ENCODE measurements at regions not wholly inside any gene's neighbourhood (a gene's known extent, or its start where the extent isn't known, plus 50 kb on each side); places are given as distances from the start of the nearest gene placed in this dataset.

DNA sequence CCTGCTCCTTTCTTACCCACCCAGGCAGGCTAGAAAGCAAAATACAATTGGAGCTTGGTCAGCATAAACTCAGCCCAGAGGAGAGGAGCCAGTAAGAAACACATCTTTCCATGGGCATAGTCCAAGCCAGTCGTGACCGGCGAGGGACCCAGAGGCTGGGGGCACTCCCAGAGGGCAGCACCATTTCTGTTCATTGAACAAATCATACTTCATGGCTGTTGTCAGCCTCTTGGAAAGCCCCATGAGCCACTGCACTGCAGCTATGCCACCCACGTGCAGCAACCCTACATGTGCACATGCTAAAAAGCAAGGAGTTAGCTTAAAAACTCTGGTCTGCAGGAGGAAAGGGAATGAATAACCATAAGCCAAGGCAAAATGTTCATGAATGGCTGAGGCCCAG lies 90.0 kb upstream of the CDKN3 start:
- intact Hi-C loops (cut with DNase I), result no loop called here
- peaks cover 0 to 8% of the 10 kb centered on the region in 2 donors for H3K27me3 ChIP-seq
- TF ChIP-seq, protein P1, sequence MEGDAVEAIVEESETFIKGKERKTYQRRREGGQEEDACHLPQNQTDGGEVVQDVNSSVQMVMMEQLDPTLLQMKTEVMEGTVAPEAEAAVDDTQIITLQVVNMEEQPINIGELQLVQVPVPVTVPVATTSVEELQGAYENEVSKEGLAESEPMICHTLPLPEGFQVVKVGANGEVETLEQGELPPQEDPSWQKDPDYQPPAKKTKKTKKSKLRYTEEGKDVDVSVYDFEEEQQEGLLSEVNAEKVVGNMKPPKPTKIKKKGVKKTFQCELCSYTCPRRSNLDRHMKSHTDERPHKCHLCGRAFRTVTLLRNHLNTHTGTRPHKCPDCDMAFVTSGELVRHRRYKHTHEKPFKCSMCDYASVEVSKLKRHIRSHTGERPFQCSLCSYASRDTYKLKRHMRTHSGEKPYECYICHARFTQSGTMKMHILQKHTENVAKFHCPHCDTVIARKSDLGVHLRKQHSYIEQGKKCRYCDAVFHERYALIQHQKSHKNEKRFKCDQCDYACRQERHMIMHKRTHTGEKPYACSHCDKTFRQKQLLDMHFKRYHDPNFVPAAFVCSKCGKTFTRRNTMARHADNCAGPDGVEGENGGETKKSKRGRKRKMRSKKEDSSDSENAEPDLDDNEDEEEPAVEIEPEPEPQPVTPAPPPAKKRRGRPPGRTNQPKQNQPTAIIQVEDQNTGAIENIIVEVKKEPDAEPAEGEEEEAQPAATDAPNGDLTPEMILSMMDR (IDR thresholded peaks at IDR 0.05), result no peak
- H3K4me1 ChIP-seq, result no peaks in the 10 kb centered on the region
- no peak for DNase-seq
- H3K36me3 ChIP-seq, result no peaks in the 10 kb centered on the region
- no peak overlapping the region for H3K4me3 ChIP-seq
- no peak overlapping the region for H3K27ac ChIP-seq
- no peak for ATAC-seq
- no peaks in the 10 kb centered on the region for H3K9me3 ChIP-seq

DNA sequence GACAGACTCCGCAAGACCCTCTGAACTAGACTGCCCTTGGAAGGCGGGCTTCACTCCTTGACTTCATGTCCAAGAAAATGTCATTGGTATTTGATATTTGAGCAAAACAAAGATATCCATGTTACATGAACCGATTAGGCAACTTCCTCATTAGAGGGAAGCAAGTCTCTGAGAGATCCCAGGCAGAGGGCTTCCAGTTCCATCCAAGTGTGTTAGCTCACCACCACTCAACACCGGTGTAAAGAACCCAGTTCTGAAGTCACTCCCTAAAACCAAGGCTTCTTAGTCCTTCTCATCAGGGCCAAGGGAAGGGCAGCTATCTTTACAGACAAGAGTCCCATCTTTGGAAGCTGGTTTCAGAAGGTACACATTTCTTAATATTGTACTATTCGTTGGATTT lies 87.2 kb upstream of the CDKN3 start:
- ATAC-seq, result no peak
- H3K27ac ChIP-seq, result no peak overlapping the region
- H3K27me3 ChIP-seq, result peaks cover 0 to 8% of the 10 kb centered on the region in 2 donors
- intact Hi-C loops (cut with DNase I), result no loop called here
- TF ChIP-seq, protein P1 (IDR thresholded peaks at IDR 0.05), result no peak
- no peaks in the 10 kb centered on the region for H3K4me1 ChIP-seq
- H3K36me3 ChIP-seq, result no peaks in the 10 kb centered on the region
- no peaks in the 10 kb centered on the region for H3K9me3 ChIP-seq
- DNase-seq, result no peak
- no peak overlapping the region for H3K4me3 ChIP-seq

DNA sequence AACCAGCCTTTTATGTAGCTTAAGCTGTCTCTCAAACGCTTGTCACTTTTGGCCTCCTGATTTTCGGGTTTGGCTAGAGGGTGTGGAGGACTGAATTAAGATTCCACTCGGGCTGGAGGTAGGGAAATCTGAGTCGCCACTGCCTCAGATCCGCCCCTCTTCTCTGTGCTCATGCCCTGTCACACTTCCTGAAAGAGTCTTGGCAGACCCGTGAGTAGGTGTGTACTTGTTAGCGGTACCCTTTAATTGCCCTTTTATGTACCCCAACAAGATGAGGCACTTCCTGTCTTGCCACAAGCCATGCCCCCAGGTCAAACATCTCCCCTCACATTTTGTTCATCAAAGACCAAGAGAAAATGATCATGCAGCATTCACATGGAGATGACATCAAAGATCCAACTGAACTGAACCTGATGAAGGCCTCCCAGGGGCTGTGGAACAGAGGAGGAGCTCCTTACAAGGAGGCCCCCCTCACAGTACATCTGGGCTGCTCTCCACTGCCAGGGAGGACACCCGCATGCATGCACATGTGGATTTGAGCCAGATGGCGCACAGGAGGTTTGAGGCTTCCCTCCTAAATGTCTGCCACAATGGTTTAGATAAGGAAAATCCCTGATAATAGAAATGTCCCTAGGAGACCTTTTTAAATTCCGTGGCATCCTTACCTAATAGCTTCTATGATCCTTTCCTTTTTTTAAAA lies 86.5 kb upstream of the CDKN3 start:
- Histone ChIP-seq H3K27me3 (peaks cover 0 to 6% of the 10 kb centered on the region in 2 donors), H3K9me3 (no peaks in the 10 kb centered on the region), H3K27ac (no peak overlapping the region), H3K4me1 (no peaks in the 10 kb centered on the region), H3K36me3 (no peaks in the 10 kb centered on the region), H3K4me3 (no peak overlapping the region)
- ATAC-seq, result no peak
- TF ChIP-seq, protein P1 (IDR thresholded peaks at IDR 0.05), result no peak
- no peak for DNase-seq
- intact Hi-C loops (cut with DNase I), result no loop called here

DNA sequence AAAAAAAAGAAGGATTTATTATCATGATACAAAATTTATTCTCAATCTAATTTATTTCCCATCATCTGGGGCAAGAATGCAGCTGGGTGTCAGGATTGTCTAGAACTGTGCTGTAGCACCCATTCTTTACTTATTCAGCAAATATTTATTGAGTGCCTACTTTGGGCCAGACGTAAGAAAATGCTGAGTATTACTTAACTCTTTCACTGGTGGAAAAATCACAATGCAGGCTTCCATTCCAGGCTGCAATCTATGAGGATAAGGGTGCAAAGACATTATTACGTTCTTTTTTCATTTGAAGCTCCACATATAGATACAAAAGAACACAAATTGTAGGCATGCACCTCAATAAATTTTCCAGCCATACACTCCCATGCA lies 86.0 kb upstream of the CDKN3 start:
- Histone ChIP-seq H3K4me1 (no peaks in the 10 kb centered on the region), H3K4me3 (no peak overlapping the region), H3K36me3 (no peaks in the 10 kb centered on the region), H3K27me3 (peaks cover 0 to under 1% of the 10 kb centered on the region in 2 donors), H3K9me3 (no peaks in the 10 kb centered on the region), H3K27ac (no peak overlapping the region)
- ATAC-seq (no peak), DNase-seq (no peak)
- TF ChIP-seq, protein P1 (IDR thresholded peaks at IDR 0.05), result no peak
- intact Hi-C loops (cut with DNase I), result no loop called here

DNA sequence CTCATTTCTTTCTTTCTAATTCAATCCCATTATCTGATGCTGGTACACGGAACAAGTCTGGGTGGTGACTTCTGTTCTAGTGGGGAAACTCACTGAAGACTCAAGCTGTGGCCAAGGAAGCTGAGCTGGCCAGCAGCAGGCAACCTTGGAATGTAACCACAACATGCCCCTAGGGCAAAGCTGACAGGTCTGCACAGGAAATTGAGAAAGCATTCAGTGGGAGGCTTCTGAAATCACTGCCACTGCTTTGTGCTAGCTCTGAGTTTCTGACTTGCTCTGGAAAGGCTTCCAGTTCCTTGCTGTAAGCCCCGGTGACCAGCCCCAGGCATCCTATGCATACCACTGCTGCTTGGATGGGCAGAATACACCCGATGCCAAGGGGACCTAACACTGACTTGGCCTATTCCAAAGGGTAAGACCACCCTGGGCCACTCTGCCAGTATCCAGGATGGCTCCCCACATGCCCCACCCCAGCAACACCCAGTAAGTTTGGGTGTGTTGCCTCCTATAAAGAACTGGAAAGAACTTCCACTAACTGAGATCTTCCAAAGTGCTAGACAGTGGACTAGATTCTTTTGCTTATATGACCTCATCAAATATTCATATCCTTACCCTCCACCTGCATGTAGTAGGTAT lies 84.5 kb upstream of the CDKN3 start:
- H3K9me3 ChIP-seq, result no peaks in the 10 kb centered on the region
- DNase-seq, result no peak
- TF ChIP-seq, protein P1 (IDR thresholded peaks at IDR 0.05), result no peak
- H3K27me3 ChIP-seq, result no peaks in the 10 kb centered on the region
- ATAC-seq, result no peak
- intact Hi-C loops (cut with DNase I), result no loop called here
- no peak overlapping the region for H3K27ac ChIP-seq
- no peak overlapping the region for H3K4me3 ChIP-seq
- H3K36me3 ChIP-seq, result no peaks in the 10 kb centered on the region
- no peaks in the 10 kb centered on the region for H3K4me1 ChIP-seq

All from left lung (tissue), 4 donors.